MM.1S (cell line): ENCODE measurements at regions not wholly inside any gene's neighbourhood (a gene's known extent, or its start where the extent isn't known, plus 50 kb on each side); places are given as distances from the start of the nearest gene placed in this dataset.

Experiments
- DNase-seq: peaks from one replicate; pipeline ENCODE4 v3.0.0-alpha.2; 2015
- H2AFZ ChIP-seq: fragments of 300-600 bp; sonication (generic); 2 replicates; pipeline ENCODE4 v1.6.0; 2016; ENCODE audit warnings: antibody characterized with exemption, low read length
- H3F3A ChIP-seq: fragments of 300-600 bp; sonication (generic); 2 replicates; pipeline ENCODE4 v1.6.1; 2016; ENCODE audit warnings: mild to moderate bottlenecking, antibody characterized with exemption, low read length, moderate library complexity, mixed read lengths; ENCODE audit not compliant: insufficient read depth
- H3K27ac ChIP-seq: fragments of 300-600 bp; sonication (generic); 2 replicates; pipeline ENCODE4 v1.5.1; 2016; ENCODE audit warnings: mild to moderate bottlenecking, low read length
- H3K27me3 ChIP-seq: fragments of 300-600 bp; sonication (generic); replicated peaks from 2 replicates; pipeline ENCODE4 v1.6.0; 2016; ENCODE audit warnings: low read length; ENCODE audit not compliant: insufficient read depth
- H3K36me3 ChIP-seq: fragments of 300-600 bp; sonication (generic); replicated peaks from 2 replicates; pipeline ENCODE4 v1.6.1; 2016; ENCODE audit warnings: mild to moderate bottlenecking, low read length, mixed read lengths; ENCODE audit not compliant: insufficient read depth
- H3K4me1 ChIP-seq: fragments of 300-600 bp; sonication (generic); 2 replicates; pipeline ENCODE4 v1.6.1; 2016; ENCODE audit warnings: low read length, mixed read lengths
- H3K4me2 ChIP-seq: fragments of 300-600 bp; sonication (generic); 2 replicates; pipeline ENCODE4 v1.6.0; 2016; ENCODE audit warnings: low read depth, low read length
- H3K4me3 ChIP-seq: fragments of 300-600 bp; sonication (generic); 2 replicates; pipeline ENCODE4 v1.5.1; 2016; ENCODE audit warnings: low read length, mixed read lengths
- H3K79me2 ChIP-seq: fragments of 300-600 bp; sonication (generic); 2 replicates; pipeline ENCODE4 v1.6.1; 2016; ENCODE audit warnings: mixed run types, low read length, mixed read lengths
- H3K9ac ChIP-seq: fragments of 300-600 bp; sonication (generic); 2 replicates; pipeline ENCODE4 v1.6.1; 2016; ENCODE audit warnings: low read length, mixed read lengths
- H3K9me2 ChIP-seq: fragments of 300-600 bp; sonication (generic); replicated peaks from 2 replicates; pipeline ENCODE4 v1.6.1; 2016; ENCODE audit warnings: mild to moderate bottlenecking, low read length, mixed read lengths; ENCODE audit not compliant: insufficient read depth
- H3K9me3 ChIP-seq: fragments of 300-600 bp; sonication (generic); replicated peaks from 2 replicates; pipeline ENCODE4 v1.6.1; 2016; ENCODE audit warnings: mild to moderate bottlenecking, low read length, mixed read lengths; ENCODE audit not compliant: insufficient read depth
- H4K20me1 ChIP-seq: fragments of 300-600 bp; sonication (generic); 2 replicates; pipeline ENCODE4 v1.6.1; 2016; ENCODE audit warnings: mild to moderate bottlenecking, low read length, moderate library complexity, mixed read lengths; ENCODE audit not compliant: insufficient read depth
- EZH2 ChIP-seq: fragments of 300-600 bp; sonication (generic); optimal IDR thresholded peaks from 2 replicates; pipeline ENCODE3; 2017; ENCODE audit warnings: low read depth, mild to moderate bottlenecking, antibody characterized with exemption, low read length, mixed read lengths
- EZH2phosphoT487 ChIP-seq: fragments of 300-600 bp; sonication (generic); IDR thresholded peaks from 2 replicates; pipeline ENCODE4 v1.6.1; 2018; ENCODE audit warnings: antibody characterized with exemption, low read length
- TF ChIP-seq, protein P1 (sequence below): fragments of 300-600 bp; sonication (generic); IDR thresholded peaks from 2 replicates; pipeline ENCODE4 v1.5.1; 2016; ENCODE audit warnings: antibody characterized with exemption, low read length, mixed read lengths

DNA sequence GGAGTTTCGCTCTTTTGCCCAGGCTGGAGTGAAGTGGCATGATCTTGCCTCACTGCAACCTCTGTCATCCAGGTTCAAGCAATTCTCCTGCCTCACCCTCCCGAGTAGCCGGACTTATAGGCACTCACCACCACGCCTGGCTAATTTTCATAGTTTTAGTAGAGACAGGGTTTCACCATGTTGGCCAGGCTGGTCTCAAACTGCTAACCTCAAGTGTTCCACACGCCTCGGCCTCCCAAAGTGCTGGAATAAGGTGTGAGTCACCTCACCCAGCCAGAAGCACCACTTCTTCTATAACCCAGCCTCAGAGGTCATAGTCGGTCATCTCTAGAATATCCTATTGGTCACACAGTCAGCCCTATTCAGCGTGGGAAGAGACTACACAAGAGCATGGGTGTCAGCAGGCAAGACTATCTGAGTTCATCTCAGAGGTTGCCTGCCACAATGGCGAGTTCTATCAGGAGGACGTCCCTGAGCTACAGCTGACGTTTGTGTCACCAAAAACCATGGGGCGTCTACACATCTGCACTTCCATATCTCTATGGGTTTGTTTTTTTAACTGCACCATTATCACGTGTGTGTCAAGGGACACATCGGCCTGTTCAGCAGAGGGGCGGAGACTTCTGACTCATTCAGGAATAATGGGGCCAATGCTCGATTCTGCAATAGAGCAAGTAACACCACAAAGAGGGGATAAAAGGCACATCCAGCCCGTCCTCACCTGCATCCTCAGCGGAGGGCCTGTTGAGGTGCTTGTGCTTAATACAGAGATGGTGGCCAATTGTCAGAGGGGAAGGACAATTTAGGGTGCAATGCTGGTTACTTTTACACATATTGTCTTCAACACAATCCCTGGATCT, 256.3 kb upstream of the IRF2BP2 start:
- Histone ChIP-seq H3K9ac (no peak overlapping the region), H3K27me3 (no peaks in the 10 kb centered on the region), H4K20me1 (no peaks in the 10 kb centered on the region), H3K4me2 (no peak overlapping the region), H2AFZ (no peak overlapping the region), H3F3A (no peaks in the 10 kb centered on the region), H3K4me1 (no peaks in the 10 kb centered on the region), H3K36me3 (no peaks in the 10 kb centered on the region), H3K4me3 (no peak overlapping the region), H3K27ac (no peak overlapping the region), H3K79me2 (no peaks in the 10 kb centered on the region), H3K9me2 (no peaks in the 10 kb centered on the region), H3K9me3 (no peaks in the 10 kb centered on the region)
- no peak for DNase-seq
- TF ChIP-seq, protein P1, sequence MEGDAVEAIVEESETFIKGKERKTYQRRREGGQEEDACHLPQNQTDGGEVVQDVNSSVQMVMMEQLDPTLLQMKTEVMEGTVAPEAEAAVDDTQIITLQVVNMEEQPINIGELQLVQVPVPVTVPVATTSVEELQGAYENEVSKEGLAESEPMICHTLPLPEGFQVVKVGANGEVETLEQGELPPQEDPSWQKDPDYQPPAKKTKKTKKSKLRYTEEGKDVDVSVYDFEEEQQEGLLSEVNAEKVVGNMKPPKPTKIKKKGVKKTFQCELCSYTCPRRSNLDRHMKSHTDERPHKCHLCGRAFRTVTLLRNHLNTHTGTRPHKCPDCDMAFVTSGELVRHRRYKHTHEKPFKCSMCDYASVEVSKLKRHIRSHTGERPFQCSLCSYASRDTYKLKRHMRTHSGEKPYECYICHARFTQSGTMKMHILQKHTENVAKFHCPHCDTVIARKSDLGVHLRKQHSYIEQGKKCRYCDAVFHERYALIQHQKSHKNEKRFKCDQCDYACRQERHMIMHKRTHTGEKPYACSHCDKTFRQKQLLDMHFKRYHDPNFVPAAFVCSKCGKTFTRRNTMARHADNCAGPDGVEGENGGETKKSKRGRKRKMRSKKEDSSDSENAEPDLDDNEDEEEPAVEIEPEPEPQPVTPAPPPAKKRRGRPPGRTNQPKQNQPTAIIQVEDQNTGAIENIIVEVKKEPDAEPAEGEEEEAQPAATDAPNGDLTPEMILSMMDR = no peak
- TF ChIP-seq EZH2phosphoT487 (no peak), EZH2 (no peak)

DNA sequence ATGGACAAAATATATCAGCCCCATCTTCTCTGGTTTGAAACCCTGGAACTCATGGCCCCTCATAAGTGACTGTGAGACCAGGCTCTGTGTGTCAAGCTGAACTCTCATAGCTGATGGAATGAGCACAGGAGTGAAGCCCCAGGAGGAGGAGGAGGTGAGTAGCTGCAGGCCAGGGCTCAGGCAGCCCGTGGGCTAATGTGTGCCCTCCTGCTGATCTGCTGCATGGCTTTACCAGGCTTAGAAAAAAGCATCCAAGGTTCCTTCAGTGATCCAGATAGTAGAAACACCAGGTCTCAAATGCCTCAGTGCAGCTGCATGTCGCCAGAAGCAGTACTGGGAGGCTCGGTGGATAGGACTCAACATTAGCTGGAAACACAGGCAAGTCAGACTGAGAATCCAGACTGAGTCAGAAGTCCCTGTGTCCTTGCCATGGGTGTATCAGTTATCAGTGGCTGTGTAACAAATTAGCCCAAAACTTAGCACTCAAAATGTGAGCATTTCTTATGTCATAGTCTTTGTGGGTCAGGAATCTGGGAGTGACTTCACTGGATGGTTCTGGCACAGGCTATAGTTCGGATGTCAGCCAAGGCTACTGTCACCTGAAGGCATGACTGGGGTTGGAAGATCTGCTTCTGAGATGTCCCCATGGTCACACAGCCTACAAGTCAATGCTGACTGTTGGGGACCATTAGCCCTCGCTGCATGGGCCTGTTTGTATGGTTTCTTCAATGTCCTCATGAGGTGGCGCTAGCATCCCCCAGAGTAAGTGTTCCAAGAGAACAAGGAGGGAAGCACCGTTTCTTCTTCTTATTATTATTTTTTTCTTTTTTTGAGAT, 255.4 kb upstream of the IRF2BP2 start:
- Histone ChIP-seq H3F3A (no peaks in the 10 kb centered on the region), H3K9me2 (no peaks in the 10 kb centered on the region), H3K9me3 (no peaks in the 10 kb centered on the region), H3K27me3 (no peaks in the 10 kb centered on the region), H3K36me3 (no peaks in the 10 kb centered on the region), H3K4me1 (no peaks in the 10 kb centered on the region), H3K79me2 (no peaks in the 10 kb centered on the region), H2AFZ (no peak overlapping the region), H3K27ac (no peak overlapping the region), H3K9ac (no peak overlapping the region), H4K20me1 (no peaks in the 10 kb centered on the region), H3K4me3 (no peak overlapping the region), H3K4me2 (no peak overlapping the region)
- TF ChIP-seq EZH2phosphoT487 (no peak), EZH2 (no peak)
- TF ChIP-seq, protein P1 = no peak
- no peak for DNase-seq

DNA sequence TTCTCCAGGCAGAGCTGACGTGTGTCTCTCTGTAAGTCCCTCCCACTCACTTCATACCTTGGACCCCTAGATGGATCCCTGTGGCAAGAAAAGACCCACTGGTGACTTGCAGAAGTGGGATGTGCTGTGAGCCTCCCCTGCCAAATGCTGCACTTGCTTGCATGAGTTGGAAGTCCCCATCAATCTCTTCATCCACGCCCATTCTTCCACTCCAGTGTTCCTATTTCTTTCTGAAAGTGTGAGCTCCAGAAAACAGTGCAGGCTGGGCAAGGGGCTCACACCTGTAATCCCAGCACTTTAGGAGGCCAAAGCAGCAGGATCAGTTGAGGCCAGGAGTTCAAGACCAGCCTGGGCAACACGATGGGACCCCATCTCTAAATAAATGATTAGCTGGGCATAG, 254.1 kb upstream of the IRF2BP2 start:
- TF ChIP-seq, protein P1 = no peak
- TF ChIP-seq EZH2 (no peak), EZH2phosphoT487 (no peak)
- no peaks in the 10 kb centered on the region for H3K9me3 ChIP-seq
- no peaks in the 10 kb centered on the region for H3K9me2 ChIP-seq
- H3K27ac ChIP-seq = no peak overlapping the region
- no peak overlapping the region for H3K9ac ChIP-seq
- no peaks in the 10 kb centered on the region for H4K20me1 ChIP-seq
- no peaks in the 10 kb centered on the region for H3K27me3 ChIP-seq
- H3K79me2 ChIP-seq = no peaks in the 10 kb centered on the region
- no peaks in the 10 kb centered on the region for H3K4me1 ChIP-seq
- no peak overlapping the region for H3K4me2 ChIP-seq
- no peak overlapping the region for H2AFZ ChIP-seq
- DNase-seq = no peak
- no peaks in the 10 kb centered on the region for H3K36me3 ChIP-seq
- no peaks in the 10 kb centered on the region for H3F3A ChIP-seq
- H3K4me3 ChIP-seq = no peak overlapping the region
